Left ventricle myocardium inferior (tissue), 1 donor: ENCODE measurements at regions not wholly inside any gene's neighbourhood (a gene's known extent, or its start where the extent isn't known, plus 50 kb on each side); places are given as distances from the start of the nearest gene placed in this dataset.

Experiments used
- DNase-seq: peaks from one replicate; pipeline ENCODE4 v3.0.0-alpha.2; 2020
- H3K27ac ChIP-seq: fragments of 200-600 bp; replicated peaks from 2 replicates; pipeline ENCODE4 v1.8.0; 2021
- H3K27me3 ChIP-seq: fragments of 200-600 bp; 2 replicates; pipeline ENCODE4 v1.8.0; 2021; ENCODE audit warnings: low read depth
- H3K36me3 ChIP-seq: fragments of 200-600 bp; 2 replicates; pipeline ENCODE4 v1.8.0; 2021
- H3K4me1 ChIP-seq: fragments of 200-600 bp; 2 replicates; pipeline ENCODE4 v1.8.0; 2021
- H3K4me3 ChIP-seq: fragments of 200-600 bp; 2 replicates; pipeline ENCODE4 v1.8.0; 2021; ENCODE audit warnings: mild to moderate bottlenecking, moderate library complexity
- H3K9me3 ChIP-seq: fragments of 200-600 bp; replicated peaks from 2 replicates; pipeline ENCODE4 v1.8.0; 2021
- CTCF ChIP-seq: fragments of 200-600 bp; IDR thresholded peaks from 2 replicates; pipeline ENCODE4 v1.8.0; 2021; ENCODE audit warnings: antibody characterized with exemption, mild to moderate bottlenecking, borderline replicate concordance
- intact Hi-C: fragments of 100-400 bp; cut with micrococcal nuclease; formaldehyde crosslinking; loops from one replicate; pipeline ENCODE4 v1.11.0; 2022
- donor health status: DM: no; HTN: yes; CAD: no; lungs with severe emphysema.

- peaks cover 15% of the 10 kb centered on the region for H3K27me3 ChIP-seq
- no peak for TF ChIP-seq CTCF
- no peak overlapping the region for H3K27ac ChIP-seq
- no peaks in the 10 kb centered on the region for H3K36me3 ChIP-seq
- intact Hi-C loops: no loop called here
- no peak for DNase-seq
- no peak overlapping the region for H3K4me3 ChIP-seq
- peaks cover 12% of the 10 kb centered on the region for H3K9me3 ChIP-seq
- no peaks in the 10 kb centered on the region for H3K4me1 ChIP-seq
Measured at GRCh38 chr20:39277185-39277584, 315.0 kb downstream of the DHX35 start.

GRCh38 chr20:39270837-39271604, 308.9 kb downstream of the DHX35 start:
- peaks cover 5% of the 10 kb centered on the region for H3K4me1 ChIP-seq

GRCh38 chr20:39269493-39270217, 307.5 kb downstream of the DHX35 start:
- intact Hi-C loops: loop anchor here (10.0 kb wide), 1 partner anchor 605 kb away; no protein-coding TSS in a partner anchor
- peaks cover 5% of the 10 kb centered on the region for H3K4me1 ChIP-seq
- no peak for TF ChIP-seq CTCF
- no peaks in the 10 kb centered on the region for H3K36me3 ChIP-seq
- no peak for DNase-seq
- H3K9me3 ChIP-seq: no peaks in the 10 kb centered on the region
- no peak overlapping the region for H3K4me3 ChIP-seq
- peak overlapping the region; percentile 46 for H3K27ac ChIP-seq
- H3K27me3 ChIP-seq: peaks cover 30% of the 10 kb centered on the region

More at GRCh38 chr20:39270837-39271604, 308.9 kb downstream of the DHX35 start:
- Histone ChIP-seq H3K36me3 (no peaks in the 10 kb centered on the region), H3K27me3 (peaks cover 30% of the 10 kb centered on the region), H3K27ac (peak overlapping the region; percentile 36), H3K4me3 (no peak overlapping the region), H3K9me3 (peaks cover 2% of the 10 kb centered on the region)
- DNase-seq: peak; percentile 44
- no peak for TF ChIP-seq CTCF
- intact Hi-C loops: no loop called here

GRCh38 chr20:39268981-39269461, 306.9 kb downstream of the DHX35 start:
- no peak overlapping the region for H3K4me3 ChIP-seq
- intact Hi-C loops: loop anchor here (10.0 kb wide), 1 partner anchor 606 kb away; no protein-coding TSS in a partner anchor
- H3K27me3 ChIP-seq: peaks cover 30% of the 10 kb centered on the region
- DNase-seq: peak; percentile 51
- H3K27ac ChIP-seq: peak overlapping the region; percentile 46
- no peaks in the 10 kb centered on the region for H3K9me3 ChIP-seq
- TF ChIP-seq CTCF: peak; percentile 89
- no peaks in the 10 kb centered on the region for H3K36me3 ChIP-seq
- peaks cover 5% of the 10 kb centered on the region for H3K4me1 ChIP-seq

GRCh38 chr20:39268491-39268951, 306.4 kb downstream of the DHX35 start:
- Histone ChIP-seq H3K4me1 (peaks cover 5% of the 10 kb centered on the region), H3K9me3 (no peaks in the 10 kb centered on the region), H3K27ac (peak overlapping the region; percentile 1), H3K4me3 (no peak overlapping the region), H3K36me3 (no peaks in the 10 kb centered on the region), H3K27me3 (peaks cover 33% of the 10 kb centered on the region)
- no peak for DNase-seq
- TF ChIP-seq CTCF: no peak
- intact Hi-C loops: loop anchor here (10.0 kb wide), 1 partner anchor 606 kb away; no protein-coding TSS in a partner anchor
